Stimulated activated CD4-positive, alpha-beta T cell treated with anti-CD3 and anti-CD28 coated beads, Interleukin-2, amount 100 ng/mL, for 24 hours (primary cell): ENCODE measurements at regions not wholly inside any gene's neighbourhood (a gene's known extent, or its start where the extent isn't known, plus 50 kb on each side); places are given as distances from the start of the nearest gene placed in this dataset.
"Not testable (repeated sequence)": the region's sequence is repeated elsewhere in the genome, so short reads cannot be mapped to it uniquely, and the experiment has no call there.

Experiments
- DNase-seq, 2 donors: peaks; one replicate each; pipeline ENCODE4 v3.0.0-alpha.2; 2020

DNA sequence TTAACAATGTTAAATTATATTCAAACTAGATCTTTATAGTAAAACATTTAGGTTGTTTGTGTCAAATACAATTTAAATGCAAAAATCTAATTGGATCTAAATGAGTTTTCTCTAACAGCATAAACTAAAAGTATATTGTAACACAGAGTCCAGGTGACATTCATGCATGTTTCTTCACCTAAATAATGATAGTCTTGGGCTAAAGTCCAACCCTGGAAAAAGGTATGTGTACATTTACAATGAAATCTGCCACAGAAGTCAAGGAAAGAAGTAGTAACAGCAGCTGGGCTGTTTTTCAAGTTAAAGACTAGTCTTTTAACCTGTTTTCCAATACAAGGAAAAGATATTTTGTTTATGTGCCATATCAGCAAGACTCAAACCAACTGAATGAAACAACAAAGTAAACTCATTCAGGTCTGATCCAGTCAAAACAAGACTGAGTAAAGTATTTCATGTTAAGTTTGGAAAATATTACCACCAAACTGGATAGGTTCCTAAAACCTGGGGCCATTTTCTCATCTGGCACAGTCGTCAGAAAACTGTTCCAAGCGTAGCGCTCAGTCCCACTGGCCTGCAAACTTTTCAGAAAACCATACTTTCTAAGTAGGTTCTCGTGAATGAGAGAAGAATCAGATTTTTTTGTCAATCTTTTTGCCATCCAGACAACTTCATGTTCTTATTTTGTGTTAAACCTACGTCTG is 349.2 kb downstream of the HGF start:
- DNase-seq: no peak

DNA sequence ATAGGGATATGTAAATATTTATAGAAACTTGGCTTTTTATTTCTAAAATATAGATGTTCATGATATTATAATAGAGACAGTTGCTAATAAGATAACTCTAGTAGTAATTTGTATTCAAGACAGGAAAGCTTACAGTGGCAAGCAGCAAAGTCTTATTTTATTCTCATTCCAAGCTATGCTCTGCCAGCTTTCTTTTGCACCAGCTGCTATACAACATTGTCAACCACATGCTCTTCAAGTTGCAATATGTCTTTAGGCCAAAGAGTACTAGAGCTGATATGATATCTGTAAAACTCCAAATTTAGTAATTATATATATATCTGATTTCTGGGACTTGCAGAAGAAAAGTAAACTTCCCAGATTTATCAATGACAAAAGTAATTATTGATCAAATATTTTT is 350.1 kb downstream of the HGF start:
- DNase-seq: no peak

DNA sequence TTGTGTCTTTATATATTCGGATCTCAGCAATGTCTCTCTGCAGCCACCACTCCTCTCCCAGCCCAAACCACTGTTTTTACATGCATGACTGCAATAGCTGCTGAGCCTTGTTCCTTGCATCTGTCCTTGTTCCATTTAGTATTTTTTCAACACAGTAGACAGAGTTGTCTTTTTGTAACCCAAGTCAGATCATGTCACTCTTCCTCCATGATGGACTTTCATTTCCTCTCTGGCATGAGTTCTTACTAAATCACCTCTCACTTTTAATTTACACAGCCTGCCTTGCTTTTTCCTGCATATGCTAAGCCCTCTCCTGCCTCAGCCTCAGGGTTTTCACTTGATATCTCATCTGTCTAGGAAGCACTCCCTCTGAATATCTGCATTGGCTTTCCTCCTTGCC is 353.2 kb downstream of the HGF start:
- no peak for DNase-seq

DNA sequence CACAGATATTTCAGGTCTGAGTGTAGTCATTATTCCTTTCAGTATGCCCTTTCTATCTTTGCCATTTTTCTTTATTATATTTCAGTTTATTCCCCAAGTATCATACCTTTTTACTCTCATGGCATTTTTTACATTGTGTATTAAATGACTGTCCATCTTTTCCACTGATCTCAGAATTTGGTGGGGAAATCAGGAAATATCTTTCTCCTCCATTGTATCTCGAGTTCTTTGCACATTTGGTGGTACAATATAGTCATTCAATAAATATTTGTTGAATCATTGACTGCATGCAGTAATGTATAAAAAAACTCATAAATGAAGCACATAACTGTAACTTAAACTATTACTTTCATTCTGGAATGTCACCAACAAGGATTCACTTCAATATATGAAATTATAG is 354.7 kb downstream of the HGF start:
- no peak for DNase-seq

DNA sequence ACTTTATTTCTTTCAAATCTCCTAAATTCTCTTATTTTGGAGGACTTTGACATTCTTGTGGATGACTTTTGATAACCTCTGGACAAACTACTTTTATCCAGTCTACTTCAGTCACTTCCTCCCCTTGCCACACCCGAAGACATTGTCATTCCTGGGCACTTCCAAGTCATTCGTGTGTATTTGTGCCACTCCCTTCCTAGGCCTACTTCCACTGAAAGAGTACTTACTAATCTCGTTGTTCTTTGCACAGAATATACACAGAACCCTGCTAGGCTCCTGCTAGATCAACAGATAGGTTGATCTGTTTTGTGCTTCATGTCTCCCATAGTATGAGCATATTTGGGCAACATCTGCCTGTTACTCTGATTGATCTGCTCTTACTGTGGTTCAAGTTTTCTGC is 355.4 kb downstream of the HGF start:
- no peak for DNase-seq

DNA sequence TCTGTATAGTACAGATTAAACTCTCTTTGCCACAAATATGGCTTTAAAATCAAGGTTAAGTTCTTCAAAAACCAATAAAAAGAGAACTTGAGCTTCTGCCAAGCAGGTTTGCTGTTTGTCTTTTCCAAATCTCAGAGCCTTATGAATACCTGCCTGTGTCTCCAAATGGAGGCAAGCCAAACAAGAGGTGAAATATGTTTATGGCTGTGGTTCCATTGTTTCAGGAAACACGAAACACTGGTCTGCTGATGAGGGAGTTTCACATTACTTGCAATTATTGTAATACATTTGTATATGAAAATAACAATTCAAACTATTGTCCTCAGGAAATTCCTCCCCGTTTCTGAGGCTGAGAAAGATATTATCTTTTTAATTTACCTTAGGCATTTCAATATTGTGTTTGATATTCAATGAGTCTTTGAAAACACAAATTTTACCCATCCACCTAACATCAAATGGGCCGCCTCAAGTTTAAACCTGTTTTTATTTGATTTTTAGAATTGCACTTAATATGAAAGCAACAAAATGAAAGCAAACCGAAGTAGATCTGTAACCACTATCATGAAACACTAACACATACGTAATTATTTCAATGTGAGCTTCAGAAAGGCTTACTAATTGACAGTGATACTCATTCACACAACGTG is 359.3 kb downstream of the HGF start:
- no peak for DNase-seq

DNA sequence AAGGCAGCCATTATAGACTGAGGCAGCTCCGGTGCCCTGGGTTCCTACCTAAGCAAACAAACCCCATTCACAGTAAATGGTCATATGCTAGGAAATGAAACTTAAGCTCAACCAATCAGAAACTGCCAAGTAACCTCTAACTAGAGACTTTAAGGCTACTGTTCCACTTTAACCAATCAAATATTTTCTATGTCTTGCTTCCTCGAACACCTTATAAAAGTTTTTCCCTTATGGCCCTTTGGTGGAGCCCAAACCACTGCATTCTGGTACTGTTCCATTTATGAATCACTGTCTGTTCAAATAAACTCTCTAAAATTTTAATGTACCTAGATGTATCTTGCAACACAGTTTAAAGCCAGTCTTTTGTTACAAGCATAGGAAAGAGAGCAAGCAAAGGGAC is 361.1 kb downstream of the HGF start:
- no peak for DNase-seq

DNA sequence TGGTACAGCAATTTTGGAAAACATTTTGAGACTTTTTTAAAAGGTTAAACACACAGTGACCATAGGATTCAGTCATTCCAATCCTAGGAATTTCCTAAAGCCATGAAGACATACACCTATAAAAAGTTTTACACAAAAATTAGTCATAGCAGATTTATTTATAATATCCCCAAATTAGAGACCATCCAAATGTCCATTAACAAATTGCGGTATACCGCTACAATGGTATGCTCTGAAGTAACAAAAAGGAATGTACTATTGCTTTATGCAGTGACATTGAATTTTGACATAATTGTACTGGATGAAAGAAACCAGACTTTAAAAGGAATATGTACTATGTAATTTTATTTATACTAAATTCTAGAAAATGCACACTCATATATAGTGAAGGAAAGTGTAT is 362.8 kb downstream of the HGF start:
- DNase-seq: no peak

DNA sequence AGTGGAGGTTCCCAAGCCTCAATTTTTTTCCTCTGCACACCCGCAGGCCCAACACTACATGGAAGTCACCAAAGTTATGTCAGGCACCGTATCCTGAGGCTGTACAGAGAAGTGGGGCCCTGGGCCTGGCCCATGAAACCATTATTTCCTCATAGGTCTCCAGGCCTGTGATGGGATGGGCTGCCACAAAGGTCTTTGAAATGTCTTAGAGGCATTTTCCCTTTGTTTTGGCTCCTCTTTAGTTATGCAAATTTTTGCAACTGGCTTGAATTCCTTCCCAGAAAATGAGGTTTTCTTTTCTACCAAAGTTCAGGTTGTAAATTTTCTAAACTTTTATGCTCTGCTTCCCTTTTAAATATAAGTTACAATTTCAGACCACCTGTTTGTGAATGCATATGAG is 365.2 kb downstream of the HGF start:
- DNase-seq: no peak

DNA sequence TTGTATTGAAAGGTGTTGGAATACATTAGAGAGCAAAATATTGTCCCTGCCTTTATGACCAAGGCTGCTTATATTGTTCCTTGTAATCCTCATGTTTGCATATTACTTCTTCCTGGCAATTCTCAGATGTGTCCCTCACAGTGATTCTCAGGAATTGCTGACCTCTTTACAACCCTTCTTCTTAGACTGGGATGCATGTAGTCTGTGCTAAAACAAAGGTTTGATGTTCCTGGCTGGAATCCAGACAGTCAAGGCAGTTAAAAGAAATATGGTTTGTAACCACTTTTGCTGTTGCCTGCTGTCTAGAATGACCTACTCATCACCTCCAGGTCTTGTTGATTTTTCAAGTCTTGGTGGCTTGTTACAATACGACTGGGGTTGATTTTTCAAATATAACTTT is 367.6 kb downstream of the HGF start:
- no peak for DNase-seq

DNA sequence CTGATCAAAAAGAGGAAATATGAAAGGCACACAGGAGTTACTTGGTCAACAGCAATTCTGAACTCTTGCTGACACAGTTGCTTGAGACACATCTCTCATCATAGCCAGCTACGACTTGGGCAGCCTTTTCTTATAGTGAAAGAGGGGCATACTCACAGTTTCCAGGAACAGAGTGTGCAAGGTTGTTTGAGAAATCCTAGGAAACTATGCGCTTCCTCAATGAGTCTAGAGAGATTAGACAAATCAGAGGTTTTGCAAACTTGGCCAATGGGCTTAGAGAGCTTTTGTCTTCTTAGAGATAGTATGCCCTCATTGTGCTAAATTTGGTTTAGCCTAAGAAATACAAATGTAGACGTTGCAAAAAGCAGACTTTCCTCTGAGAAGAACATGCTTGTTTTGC is 370.4 kb downstream of the HGF start:
- DNase-seq: no peak

DNA sequence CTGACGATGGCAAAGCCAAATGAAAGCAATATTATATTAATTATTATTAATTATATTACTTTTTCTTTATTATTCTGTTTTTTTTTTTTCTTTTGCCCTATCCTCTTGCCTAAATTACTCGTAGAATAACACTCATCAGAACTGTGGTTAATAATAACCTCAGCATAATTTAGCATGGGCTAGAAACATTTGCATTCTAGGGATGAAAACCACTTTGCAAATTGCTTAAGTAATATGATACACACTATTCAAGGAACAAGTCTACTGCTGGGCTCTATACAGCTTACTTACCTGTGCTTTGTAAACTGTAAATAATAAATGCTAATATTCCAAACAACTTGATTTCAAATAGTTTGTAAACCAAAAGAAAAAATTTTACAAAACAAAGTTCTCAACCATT is 375.8 kb downstream of the HGF start:
- no peak for DNase-seq

DNA sequence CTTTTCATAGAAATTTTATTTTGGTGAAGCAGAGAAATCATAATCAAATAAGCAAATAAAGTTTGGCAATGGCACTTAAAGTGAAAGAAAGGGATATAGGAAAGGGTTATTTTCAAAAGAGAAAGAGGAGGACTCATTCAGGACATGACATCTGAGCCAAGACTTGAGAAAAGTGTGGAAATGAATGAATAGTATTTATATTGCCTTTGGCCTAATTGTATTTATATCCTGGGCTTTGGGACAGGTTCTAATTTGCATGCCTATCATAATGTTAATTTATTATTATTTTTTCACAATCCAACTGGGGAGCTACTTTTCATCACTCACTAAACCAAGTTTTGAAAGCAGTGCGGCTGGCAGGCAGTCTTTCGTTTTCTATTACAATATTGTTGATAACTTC is 376.8 kb downstream of the HGF start:
- no peak for DNase-seq

DNA sequence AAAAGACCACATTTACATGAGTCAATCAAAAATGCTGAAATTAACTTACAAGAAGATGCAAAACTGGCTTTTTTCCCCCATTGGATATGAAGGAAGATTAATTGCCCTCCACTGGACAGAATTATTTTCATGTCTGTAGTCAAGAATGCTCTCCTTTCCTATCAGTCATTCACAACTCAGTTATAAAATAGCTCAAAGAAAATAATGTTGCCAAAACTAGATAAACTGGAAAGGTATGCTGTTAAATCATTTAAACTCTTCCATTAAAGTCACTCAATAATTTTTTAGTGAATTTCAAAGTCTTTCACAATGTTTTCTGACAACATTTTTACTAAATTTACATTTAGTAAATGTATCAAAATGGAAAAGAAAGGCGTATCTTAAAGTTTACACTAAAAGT is 384.5 kb downstream of the HGF start:
- no peak for DNase-seq

DNA sequence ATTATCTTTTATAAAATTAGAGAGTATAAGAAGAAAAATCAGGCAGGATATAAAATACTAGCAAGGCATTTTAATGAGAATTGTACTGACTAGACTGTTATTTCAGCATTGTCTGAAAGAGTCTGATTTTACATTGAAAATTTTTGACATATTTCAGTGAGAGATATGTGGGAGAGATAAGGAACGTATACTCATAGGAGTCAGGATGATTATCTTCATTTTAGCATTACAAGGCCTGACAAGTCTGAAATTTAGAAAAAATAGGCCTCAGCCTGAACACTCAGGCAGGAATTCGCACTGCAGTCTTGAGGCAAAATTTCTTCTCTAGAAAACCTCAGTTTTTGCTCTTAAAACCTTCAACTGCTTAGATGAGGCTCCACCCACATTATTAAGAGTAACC is 386.0 kb downstream of the HGF start:
- no peak for DNase-seq

DNA sequence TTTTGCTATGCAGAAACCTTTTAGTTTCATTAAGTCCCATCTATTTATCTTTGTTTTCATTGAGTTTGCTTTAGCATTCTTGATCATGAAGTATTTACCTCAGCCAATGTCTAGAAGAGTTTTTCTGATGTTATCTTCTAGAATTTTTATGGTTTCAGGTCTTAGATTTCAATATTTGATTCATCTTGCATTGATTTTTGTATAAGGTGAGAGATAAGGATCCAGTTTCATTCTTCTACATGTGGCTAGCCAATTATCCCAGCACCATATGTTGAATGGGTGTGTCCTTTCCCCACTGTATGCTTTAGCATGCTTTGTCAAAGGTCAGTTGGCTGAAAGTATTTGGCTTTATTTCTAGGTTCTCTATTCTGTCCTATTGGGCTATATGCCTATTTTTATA is 395.2 kb downstream of the HGF start:
- DNase-seq: not testable (repeated sequence)

DNA sequence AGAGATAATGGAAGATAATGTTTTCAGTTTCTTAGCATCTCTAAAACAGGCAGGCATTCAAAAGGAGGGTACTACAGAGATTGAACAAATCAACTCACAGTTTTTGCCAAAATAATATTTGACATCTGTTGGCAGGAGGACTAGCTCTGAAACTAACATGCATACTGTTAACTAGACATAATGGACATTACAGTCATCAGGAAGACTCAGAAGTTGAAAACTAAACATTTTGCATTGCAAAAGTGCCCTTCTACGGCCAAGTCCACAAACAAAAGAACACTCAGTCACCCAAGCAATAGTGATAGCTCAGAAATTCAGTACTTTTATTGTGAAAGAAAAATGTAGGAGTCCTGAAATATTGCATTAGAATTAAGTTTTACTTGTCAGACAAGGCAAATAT is 399.0 kb downstream of the HGF start:
- no peak for DNase-seq

DNA sequence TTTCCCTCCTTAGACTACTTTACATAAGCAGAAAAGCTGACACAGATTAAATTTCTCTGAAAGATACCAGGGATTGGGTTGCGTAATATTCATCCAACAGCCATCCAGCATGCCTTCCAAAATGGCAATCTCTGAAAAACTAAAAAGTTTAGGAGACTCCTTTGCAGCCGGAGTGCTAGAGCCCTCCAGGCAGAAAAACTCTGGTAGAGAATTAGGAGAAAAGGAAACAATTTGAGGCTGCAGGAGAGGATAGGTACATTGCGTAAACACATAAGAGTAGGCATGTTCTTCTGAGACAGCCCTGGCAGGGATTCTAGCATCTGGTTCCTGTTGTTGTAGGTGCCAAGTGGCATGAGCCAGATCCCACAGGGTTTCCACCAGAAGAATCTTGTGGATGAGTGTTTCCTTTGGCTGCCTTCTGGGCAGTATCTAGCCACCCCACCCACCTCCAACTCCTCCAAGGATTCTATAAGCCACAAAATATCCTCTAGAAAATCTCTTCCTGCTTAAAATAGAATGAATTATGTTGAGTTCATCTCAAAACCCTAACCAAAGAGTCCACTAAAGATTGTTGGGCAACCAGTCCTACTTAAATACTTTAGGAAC is 402.4 kb downstream of the HGF start:
- DNase-seq: no peak

DNA sequence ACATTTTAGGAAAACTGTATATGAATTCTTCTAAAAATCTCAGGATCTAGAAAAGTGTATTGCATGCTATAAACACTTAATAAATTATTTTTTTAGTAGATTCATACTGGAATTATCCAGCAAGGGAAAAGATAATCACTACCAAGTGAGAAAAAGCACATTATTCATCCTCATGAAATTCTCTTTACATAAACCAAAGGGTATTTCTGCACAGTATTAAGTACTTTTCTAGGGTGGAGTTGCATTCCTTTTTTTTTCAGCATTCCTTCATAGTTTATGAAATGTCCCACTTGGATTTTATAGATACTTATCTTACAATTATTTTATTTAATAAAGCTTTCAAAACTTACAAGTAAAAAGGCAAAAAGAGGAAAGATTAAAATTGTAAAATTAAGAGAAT is 403.3 kb downstream of the HGF start:
- no peak for DNase-seq

DNA sequence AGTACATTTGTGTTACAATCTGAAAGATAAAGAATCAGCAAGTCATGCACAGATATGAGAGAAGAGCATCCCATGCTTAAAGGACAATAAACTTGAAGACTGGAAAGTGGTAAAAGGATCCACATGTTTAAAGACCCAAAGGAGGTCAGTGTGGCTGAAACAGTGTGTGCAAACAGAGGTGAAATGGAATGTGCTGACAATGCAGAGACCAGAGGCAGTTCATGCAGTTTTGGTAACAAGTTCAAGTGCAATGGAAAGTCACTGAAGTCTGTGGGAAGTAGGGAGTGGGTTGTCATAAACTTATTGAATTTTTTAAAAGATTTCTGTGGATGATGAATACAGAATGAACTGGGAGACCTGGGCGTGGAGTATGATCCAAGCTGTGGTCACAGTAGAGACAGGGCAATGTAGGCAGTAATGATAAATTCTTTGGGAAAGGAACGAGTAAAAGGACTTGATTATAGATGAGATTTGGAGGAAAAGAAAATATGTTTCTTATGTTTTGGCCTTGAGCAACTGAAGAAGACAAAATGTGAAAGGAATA is 408.0 kb downstream of the HGF start:
- DNase-seq: no peak

DNA sequence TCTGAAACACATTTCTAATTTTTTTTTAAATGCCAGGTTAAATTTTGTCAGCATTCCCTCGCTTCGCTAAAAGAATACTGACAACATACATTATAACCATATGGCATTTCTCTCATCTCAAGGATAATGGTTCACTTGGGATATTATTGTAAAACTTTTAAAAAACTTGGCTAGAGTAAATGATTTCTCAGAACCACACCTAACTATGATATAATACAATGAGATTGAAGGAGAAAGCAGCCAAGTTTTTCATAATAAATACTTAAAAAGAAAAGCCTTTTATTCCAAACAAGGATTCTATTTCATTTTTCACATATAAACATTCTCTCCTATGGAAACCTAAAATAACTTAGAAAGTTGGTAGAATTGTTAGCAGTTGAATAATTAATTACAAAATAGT is 413.9 kb downstream of the HGF start:
- DNase-seq: no peak

DNA sequence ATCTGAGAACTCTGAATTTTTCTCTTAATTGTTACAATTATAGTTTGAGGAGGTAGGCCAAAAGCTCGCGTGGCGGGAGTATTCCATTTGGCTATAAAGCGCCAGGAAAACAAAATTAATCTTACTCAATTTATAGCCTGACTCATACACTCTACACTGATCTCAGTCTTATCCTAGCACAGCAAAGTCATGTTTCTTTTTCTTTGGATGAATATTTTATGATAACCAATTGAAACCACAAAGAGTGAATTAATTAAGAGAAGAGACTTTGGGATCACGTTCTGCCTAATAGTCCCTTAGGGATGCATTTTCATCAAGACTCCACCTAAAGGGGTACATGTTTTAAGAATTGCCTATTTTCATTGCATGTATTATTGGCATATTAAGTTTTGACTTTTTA is 420.8 kb downstream of the HGF start:
- DNase-seq: no peak

DNA sequence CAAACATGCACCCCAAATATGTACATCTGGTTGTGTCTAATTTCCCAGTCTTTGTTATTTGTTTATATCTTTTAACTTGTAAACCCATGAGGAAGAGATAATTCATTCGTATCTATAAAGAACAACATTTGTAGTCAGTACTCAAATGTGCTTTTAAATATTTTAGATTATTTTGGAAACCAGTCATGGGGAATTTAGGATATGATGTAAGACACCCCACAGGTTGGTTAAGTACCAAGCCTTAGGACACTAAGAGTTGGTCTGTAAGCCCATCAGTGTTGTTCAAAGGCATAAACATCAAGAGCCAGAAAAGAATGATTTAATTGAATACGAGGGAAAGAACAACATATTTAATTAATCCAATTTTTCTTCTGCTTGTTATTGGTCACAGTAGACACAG is 421.1 kb upstream of the SEMA3C start:
- DNase-seq: no peak

DNA sequence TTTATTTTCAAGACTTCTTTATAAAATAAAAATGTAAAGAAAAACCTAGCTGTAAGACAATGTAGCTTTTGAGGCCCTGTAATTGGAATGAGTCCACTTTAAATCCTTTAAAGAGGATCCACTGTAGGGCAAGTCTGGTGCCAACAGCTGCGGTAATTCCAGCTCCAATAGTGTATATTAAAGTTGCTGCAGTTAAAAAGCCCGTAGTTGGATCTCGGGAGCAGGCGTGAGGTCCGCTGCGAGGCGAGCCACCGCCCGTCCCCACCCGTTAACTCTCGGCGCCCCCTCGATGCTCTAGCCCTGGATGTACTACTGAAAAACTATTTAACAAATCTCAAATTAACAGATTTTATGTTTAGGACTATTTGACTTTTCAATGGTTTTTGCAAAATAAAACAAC is 414.7 kb upstream of the SEMA3C start:
- DNase-seq: no peak

DNA sequence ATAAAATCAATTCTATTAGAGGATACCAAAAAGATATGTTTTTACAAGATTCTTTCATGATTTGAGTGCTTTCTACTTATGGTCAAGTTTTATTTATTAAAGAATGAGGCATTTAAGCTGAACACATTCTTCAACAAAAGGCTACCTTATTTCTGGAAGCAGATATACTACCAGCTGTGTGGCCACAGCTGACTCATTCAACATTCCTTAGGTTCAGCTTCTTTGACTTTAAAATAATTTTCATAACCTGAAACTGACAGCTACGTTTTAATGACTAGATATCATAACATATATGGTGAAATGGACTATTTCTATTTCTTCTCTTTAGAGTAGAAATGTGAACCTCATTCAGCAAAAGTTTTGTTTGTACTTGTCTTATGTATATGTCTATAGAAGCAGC is 414.2 kb upstream of the SEMA3C start:
- DNase-seq: no peak
